GM12873 (cell line): ENCODE measurements at regions not wholly inside any gene's neighbourhood (a gene's known extent, or its start where the extent isn't known, plus 50 kb on each side); places are given as distances from the start of the nearest gene placed in this dataset.

Experiments
- CTCF ChIP-seq: IDR thresholded peaks from 2 replicates; pipeline ENCODE4 v1.5.1; 2012; ENCODE audit warnings: low read depth, mild to moderate bottlenecking, moderate library complexity, low read length, control low read depth; ENCODE audit not compliant: insufficient read depth; ENCODE audit errors: missing control alignments

- TF ChIP-seq CTCF = no peak
These were observed 388.8 kb downstream of the ZSWIM6 start for GRCh38 chr5:61720829-61721228.

- TF ChIP-seq CTCF = no peak
These were observed 392.0 kb downstream of the ZSWIM6 start for GRCh38 chr5:61724102-61724501.

GRCh38 chr5:61728287-61728686 lies 396.2 kb downstream of the ZSWIM6 start:
- TF ChIP-seq CTCF = no peak

GRCh38 chr5:61730866-61731265 lies 398.8 kb downstream of the ZSWIM6 start:
- no peak for TF ChIP-seq CTCF

GRCh38 chr5:61731267-61731945 lies 399.3 kb downstream of the ZSWIM6 start:
- no peak for TF ChIP-seq CTCF

- no peak for TF ChIP-seq CTCF
These were observed 399.9 kb downstream of the ZSWIM6 start for GRCh38 chr5:61731946-61732314.

GRCh38 chr5:61732369-61732768 lies 400.3 kb downstream of the ZSWIM6 start:
- TF ChIP-seq CTCF = no peak
